ENCODE measurements at regions not wholly inside any gene's neighbourhood (a gene's known extent, or its start where the extent isn't known, plus 50 kb on each side); places are given as distances from the start of the nearest gene placed in this dataset.
"Not testable (repeated sequence)": the region's sequence is repeated elsewhere in the genome, so short reads cannot be mapped to it uniquely, and the experiment has no call there.

GRCh38 chr4:7134737-7135388 lies 57.5 kb upstream of the SORCS2 start:
- Histone ChIP-seq H3K9me3 (no peaks in the 10 kb centered on the region), H3K36me3 (no peaks in the 10 kb centered on the region), H3K27ac (no peak overlapping the region), H3K4me3 (no peak overlapping the region), H3K27me3 (replicated peaks; ENCODE audit: insufficient read depth) (no peaks in the 10 kb centered on the region), H3K4me1 (replicated peaks) (no peaks in the 10 kb centered on the region)
- no peak for DNase-seq (ENCODE audit: low spot score)
- intact Hi-C loops (cut with DNase I) = no loop called here
- no peak for TF ChIP-seq POLR2AphosphoS5 (IDR thresholded peaks at IDR 0.05)
- WGBS = 24% methylated on average over 12 of the region's 12 CpGs

DNA sequence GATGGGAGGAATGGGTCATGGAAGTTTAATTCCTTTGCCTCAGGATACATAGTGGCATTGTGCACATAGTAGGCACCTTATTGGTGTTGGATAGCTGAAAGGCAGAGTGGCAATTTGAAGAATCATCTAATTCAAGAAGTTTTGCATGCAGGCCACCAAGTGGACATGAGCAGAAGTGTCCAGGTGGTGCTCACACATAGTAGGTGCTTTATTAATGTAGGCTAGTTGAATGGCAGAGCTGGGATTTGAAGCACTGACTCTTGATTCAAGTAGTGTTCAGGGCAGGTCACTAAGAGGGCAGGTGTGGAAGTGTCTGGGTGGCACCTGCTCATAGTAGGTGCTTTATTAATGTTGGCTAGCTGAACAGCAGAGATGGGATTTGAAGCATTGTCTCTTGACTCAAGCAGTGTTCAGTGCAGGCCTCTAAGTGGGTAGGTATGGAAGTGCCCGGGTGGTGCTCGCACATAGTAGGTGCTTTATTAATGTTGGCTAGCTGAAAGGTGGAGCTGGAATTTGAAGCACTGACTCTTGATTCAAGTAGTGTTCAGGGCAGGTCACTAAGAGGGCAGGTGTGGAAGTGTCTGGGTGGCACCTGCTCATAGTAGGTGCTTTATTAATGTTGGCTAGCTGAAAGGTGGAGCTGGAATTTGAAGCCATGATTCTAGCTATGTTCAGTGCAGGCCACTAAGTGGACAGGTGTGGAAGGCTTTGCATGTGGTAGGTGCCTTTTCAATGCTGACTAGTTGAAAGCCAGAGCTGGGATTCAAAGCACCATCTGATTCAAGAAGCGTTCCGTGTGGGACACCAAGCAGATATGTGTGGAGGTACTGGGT lies 58.3 kb upstream of the SORCS2 start:
- H3K9me3 ChIP-seq; intact Hi-C loops (cut with DNase I); H3K4me3 ChIP-seq; H3K27me3 ChIP-seq (replicated peaks; ENCODE audit: insufficient read depth); H3K4me1 ChIP-seq (replicated peaks); H3K27ac ChIP-seq; DNase-seq (ENCODE audit: low spot score); H3K36me3 ChIP-seq: not testable (repeated sequence)
- 81% methylated on average over 4 of the region's 4 CpGs for WGBS

- no peaks in the 10 kb centered on the region for H3K27me3 ChIP-seq (replicated peaks; ENCODE audit: insufficient read depth)
- TF ChIP-seq POLR2AphosphoS5 (IDR thresholded peaks at IDR 0.05) (no peak), CTCF (IDR thresholded peaks at IDR 0.05) (no peak), POLR2A (IDR thresholded peaks at IDR 0.05) (no peak)
- H3K4me1 ChIP-seq (replicated peaks) = no peaks in the 10 kb centered on the region
- H3K9me3 ChIP-seq = no peaks in the 10 kb centered on the region
- H3K4me3 ChIP-seq = no peak overlapping the region
- intact Hi-C loops (cut with DNase I) = no loop called here
- no peak overlapping the region for H3K27ac ChIP-seq
- WGBS = 89% methylated on average over 4 of the region's 4 CpGs
- DNase-seq (ENCODE audit: low spot score) = no peak
- H3K36me3 ChIP-seq = no peaks in the 10 kb centered on the region
Observed at GRCh38 chr4:7132730-7133582, 59.4 kb upstream of the SORCS2 start.

GRCh38 chr4:7132249-7132648 lies 60.1 kb upstream of the SORCS2 start:
- no peaks in the 10 kb centered on the region for H3K4me1 ChIP-seq (replicated peaks)
- no peak for TF ChIP-seq POLR2A (IDR thresholded peaks at IDR 0.05)
- no peak for TF ChIP-seq CTCF (IDR thresholded peaks at IDR 0.05)
- no peak for TF ChIP-seq POLR2AphosphoS5 (IDR thresholded peaks at IDR 0.05)
- 81% methylated on average over 11 of the region's 11 CpGs for WGBS
- no peak overlapping the region for H3K27ac ChIP-seq
- H3K36me3 ChIP-seq = no peaks in the 10 kb centered on the region
- no peak overlapping the region for H3K4me3 ChIP-seq
- intact Hi-C loops (cut with DNase I) = no loop called here
- DNase-seq (ENCODE audit: low spot score) = no peak
- no peaks in the 10 kb centered on the region for H3K27me3 ChIP-seq (replicated peaks; ENCODE audit: insufficient read depth)
- no peaks in the 10 kb centered on the region for H3K9me3 ChIP-seq

DNA sequence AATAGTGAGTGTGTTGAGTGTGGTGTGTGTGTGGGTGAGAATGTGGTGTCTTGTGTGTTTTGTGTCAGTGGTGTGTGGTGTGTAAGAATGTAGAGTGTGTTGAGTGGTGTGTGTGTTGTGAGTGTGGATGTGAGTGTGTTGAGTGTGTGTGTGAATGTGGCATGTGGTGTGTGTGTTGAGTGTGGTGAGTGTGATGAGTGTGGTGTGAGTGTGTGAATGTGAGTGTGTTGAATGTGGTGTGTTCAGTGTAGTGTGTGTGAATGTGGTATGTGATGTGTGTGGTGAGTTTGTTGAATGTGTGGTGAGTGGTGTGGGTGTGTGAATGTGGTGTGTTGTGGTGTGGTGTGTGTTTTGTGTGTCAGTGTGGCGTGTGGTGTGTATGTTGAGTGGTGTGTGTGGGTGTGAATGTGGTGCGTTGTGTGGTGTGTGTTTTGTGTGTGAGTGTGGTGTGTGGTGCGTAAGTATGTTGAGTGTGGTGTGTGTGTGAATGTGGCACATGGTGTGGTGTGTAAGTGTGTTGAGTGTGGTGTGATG lies 60.8 kb upstream of the SORCS2 start:
- intact Hi-C loops (cut with DNase I) = no loop called here
- 61% methylated on average over 3 of the region's 3 CpGs for WGBS
- no peak for TF ChIP-seq CTCF (IDR thresholded peaks at IDR 0.05)
- no peak for TF ChIP-seq POLR2A (IDR thresholded peaks at IDR 0.05)
- no peak for TF ChIP-seq POLR2AphosphoS5 (IDR thresholded peaks at IDR 0.05)
- DNase-seq (ENCODE audit: low spot score) = no peak
- H3K4me3 ChIP-seq = no peak overlapping the region
- H3K9me3 ChIP-seq = no peaks in the 10 kb centered on the region
- no peaks in the 10 kb centered on the region for H3K36me3 ChIP-seq
- no peaks in the 10 kb centered on the region for H3K27me3 ChIP-seq (replicated peaks; ENCODE audit: insufficient read depth)
- H3K27ac ChIP-seq = no peak overlapping the region
- no peaks in the 10 kb centered on the region for H3K4me1 ChIP-seq (replicated peaks)

All from prostate gland (tissue), 2 donors.